ENCODE measurements at regions not wholly inside any gene's neighbourhood (a gene's known extent, or its start where the extent isn't known, plus 50 kb on each side); places are given as distances from the start of the nearest gene placed in this dataset.
"Not testable (repeated sequence)": the region's sequence is repeated elsewhere in the genome, so short reads cannot be mapped to it uniquely, and the experiment has no call there.

DNA sequence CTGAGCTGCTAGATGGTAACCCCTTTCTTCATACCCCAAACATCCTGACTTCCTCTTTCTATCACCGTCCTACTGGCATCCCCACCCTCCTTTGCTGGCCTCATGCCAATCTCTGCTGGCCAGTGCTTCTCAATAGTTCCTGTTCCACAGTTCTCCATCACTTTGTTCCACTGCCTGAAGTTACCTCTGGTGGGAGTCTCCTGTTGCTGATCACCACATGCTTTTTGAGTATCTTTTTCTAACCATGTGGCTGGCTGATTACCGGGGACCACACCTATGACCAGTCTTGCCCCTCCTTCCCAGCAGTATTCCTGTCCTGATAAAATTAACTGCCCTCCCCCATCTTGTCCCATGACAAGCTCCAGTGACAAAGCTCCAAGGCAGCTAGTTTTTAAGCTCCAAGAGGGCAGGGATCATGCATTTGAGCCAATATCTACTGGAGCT is 380.4 kb upstream of the CCL2 start:
- Histone ChIP-seq H3K9me3 (ENCODE audit: control insufficient read depth in 4 of 4, insufficient read depth in 3 of 4, low read length in 3 of 4) (peaks cover 0 to 2% (median 0%) of the 10 kb centered on the region in 4 donors), H3K27ac (ENCODE audit: low read depth in 1 of 2, low read length in 1 of 2) (no peak overlapping the region), H3K27me3 (ENCODE audit: control insufficient read depth in 3 of 3, insufficient read depth in 3 of 3, low read length in 2 of 3) (peaks cover 0 to 8% (median 0%) of the 10 kb centered on the region in 3 donors), H3K4me3 (no peak overlapping the region), H3K36me3 (ENCODE audit: control insufficient read depth in 4 of 4, insufficient read depth in 4 of 4, low read length in 4 of 4) (no peaks in the 10 kb centered on the region), H3K9ac (ENCODE audit: insufficient read depth in 1 of 2, low read length in 2 of 2) (no peak overlapping the region), H3K4me1 (ENCODE audit: control insufficient read depth in 5 of 5, insufficient read depth in 5 of 5, low read length in 5 of 5) (no peaks in the 10 kb centered on the region)
- 40 to 50% methylated on average over 2 of the region's 2 CpGs for WGBS, 2 donors
- TF ChIP-seq, protein P1, sequence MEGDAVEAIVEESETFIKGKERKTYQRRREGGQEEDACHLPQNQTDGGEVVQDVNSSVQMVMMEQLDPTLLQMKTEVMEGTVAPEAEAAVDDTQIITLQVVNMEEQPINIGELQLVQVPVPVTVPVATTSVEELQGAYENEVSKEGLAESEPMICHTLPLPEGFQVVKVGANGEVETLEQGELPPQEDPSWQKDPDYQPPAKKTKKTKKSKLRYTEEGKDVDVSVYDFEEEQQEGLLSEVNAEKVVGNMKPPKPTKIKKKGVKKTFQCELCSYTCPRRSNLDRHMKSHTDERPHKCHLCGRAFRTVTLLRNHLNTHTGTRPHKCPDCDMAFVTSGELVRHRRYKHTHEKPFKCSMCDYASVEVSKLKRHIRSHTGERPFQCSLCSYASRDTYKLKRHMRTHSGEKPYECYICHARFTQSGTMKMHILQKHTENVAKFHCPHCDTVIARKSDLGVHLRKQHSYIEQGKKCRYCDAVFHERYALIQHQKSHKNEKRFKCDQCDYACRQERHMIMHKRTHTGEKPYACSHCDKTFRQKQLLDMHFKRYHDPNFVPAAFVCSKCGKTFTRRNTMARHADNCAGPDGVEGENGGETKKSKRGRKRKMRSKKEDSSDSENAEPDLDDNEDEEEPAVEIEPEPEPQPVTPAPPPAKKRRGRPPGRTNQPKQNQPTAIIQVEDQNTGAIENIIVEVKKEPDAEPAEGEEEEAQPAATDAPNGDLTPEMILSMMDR (IDR thresholded peaks at IDR 0.05; ENCODE audit: control extremely low read depth, extremely low read depth): no peak
- DNase-seq (peak in 2 of 3 donors; percentile 1 to 4), ATAC-seq (ENCODE audit: insufficient read depth, low FRiP score) (no peak)

DNA sequence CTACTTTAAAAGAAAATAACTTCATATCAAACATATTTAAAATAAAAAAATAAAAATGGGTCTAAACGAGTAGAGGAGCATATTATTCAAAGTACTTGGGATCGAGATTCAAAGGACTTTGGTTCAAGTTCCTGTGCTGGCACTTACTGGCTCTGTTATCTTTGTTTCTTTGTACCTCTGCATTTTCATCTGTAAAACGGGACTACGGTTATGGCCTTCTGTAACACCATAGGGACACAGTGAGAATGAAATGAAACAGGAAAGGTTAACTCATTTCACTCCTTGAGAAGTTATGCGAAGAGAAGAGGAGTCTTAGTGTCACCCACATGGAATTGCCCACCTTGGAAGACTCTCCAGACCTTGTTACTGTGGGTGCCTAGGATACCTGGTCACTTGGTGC is 379.1 kb upstream of the CCL2 start:
- peaks cover 0 to 6% (median 0%) of the 10 kb centered on the region in 3 donors for H3K27me3 ChIP-seq (ENCODE audit: control insufficient read depth in 3 of 3, insufficient read depth in 3 of 3, low read length in 2 of 3)
- ATAC-seq (ENCODE audit: insufficient read depth, low FRiP score) (no peak), DNase-seq (no peak)
- peaks cover 0 to 2% (median 0%) of the 10 kb centered on the region in 4 donors for H3K9me3 ChIP-seq (ENCODE audit: control insufficient read depth in 4 of 4, insufficient read depth in 3 of 4, low read length in 3 of 4)
- TF ChIP-seq, protein P1 (IDR thresholded peaks at IDR 0.05; ENCODE audit: control extremely low read depth, extremely low read depth): no peak
- 80 to 86% methylated on average over 5 of the region's 5 CpGs for WGBS, 2 donors
- no peaks in the 10 kb centered on the region for H3K36me3 ChIP-seq (ENCODE audit: control insufficient read depth in 4 of 4, insufficient read depth in 4 of 4, low read length in 4 of 4)
- no peak overlapping the region for H3K27ac ChIP-seq (ENCODE audit: low read depth in 1 of 2, low read length in 1 of 2)
- no peaks in the 10 kb centered on the region for H3K4me1 ChIP-seq (ENCODE audit: control insufficient read depth in 5 of 5, insufficient read depth in 5 of 5, low read length in 5 of 5)
- H3K9ac ChIP-seq (ENCODE audit: insufficient read depth in 1 of 2, low read length in 2 of 2): no peak overlapping the region
- no peak overlapping the region for H3K4me3 ChIP-seq

DNA sequence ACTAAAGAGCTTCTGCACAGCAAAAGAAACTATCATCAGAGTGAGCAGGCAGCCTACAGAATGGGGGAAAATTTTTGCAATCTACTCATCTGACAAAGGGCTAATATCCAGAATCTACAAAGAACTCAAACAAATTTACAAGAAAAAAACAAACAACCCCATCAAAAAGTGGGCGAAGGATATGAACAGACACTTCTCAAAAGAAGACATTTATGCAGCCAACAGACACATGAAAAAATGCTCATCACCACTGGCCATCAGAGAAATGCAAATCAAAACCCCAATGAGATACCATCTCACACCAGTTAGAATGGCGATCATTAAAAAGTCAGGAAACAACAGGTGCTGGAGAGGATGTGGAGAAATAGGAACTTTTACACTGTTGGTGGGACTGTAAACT is 372.8 kb upstream of the CCL2 start:
- H3K4me3 ChIP-seq; H3K9me3 ChIP-seq (ENCODE audit: control insufficient read depth in 4 of 4, insufficient read depth in 3 of 4, low read length in 3 of 4); H3K4me1 ChIP-seq (ENCODE audit: control insufficient read depth in 5 of 5, insufficient read depth in 5 of 5, low read length in 5 of 5); ATAC-seq (ENCODE audit: insufficient read depth, low FRiP score); H3K27ac ChIP-seq (ENCODE audit: low read depth in 1 of 2, low read length in 1 of 2); H3K27me3 ChIP-seq (ENCODE audit: control insufficient read depth in 3 of 3, insufficient read depth in 3 of 3, low read length in 2 of 3); DNase-seq; H3K9ac ChIP-seq (ENCODE audit: insufficient read depth in 1 of 2, low read length in 2 of 2); H3K36me3 ChIP-seq (ENCODE audit: control insufficient read depth in 4 of 4, insufficient read depth in 4 of 4, low read length in 4 of 4): not testable (repeated sequence)
- WGBS, 2 donors: 78 to 94% methylated on average over 1 of the region's 2 CpGs

DNA sequence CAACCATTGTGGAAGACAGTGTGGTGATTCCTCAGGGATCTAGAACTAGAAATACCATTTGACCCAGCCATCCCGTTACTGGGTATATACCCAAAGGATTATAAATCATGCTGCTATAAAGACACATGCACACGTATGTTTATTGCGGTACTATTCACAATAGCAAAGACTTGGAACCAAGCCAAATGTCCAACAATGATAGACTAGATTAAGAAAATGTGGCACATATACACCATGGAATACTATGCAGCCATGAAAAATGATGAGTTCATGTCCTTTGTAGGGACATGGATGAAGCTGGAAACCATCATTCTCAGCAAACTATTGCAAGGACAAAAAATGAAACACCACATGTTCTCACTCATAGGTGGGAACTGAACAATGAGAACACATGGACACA is 372.4 kb upstream of the CCL2 start:
- not testable (repeated sequence) for H3K9me3 ChIP-seq (ENCODE audit: control insufficient read depth in 4 of 4, insufficient read depth in 3 of 4, low read length in 3 of 4); H3K27me3 ChIP-seq (ENCODE audit: control insufficient read depth in 3 of 3, insufficient read depth in 3 of 3, low read length in 2 of 3); ATAC-seq (ENCODE audit: insufficient read depth, low FRiP score); H3K9ac ChIP-seq (ENCODE audit: insufficient read depth in 1 of 2, low read length in 2 of 2); H3K27ac ChIP-seq (ENCODE audit: low read depth in 1 of 2, low read length in 1 of 2); DNase-seq; H3K4me3 ChIP-seq; H3K36me3 ChIP-seq (ENCODE audit: control insufficient read depth in 4 of 4, insufficient read depth in 4 of 4, low read length in 4 of 4); H3K4me1 ChIP-seq (ENCODE audit: control insufficient read depth in 5 of 5, insufficient read depth in 5 of 5, low read length in 5 of 5)
- 79 to 89% methylated on average over 1 to 3 of the region's 3 CpGs for WGBS, 2 donors

DNA sequence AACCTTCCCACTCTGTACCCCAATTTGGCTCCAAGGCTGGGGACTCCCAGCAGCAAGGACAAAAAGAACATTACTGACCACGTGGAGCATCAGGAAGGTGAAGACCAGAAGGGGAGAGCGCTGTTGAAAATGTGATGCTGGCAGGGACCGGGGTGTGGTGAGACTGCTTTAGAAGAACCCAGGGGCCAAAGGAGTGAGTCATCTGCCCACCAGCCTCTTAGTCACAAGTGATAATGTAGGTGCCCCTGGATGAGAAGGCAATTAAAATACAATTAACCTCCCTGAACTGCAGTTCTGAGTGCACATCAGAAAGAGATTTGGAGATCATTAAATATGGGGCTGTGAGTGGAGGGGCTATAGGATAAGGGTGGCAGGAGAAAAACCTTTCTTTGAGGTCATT is 366.6 kb upstream of the CCL2 start:
- Histone ChIP-seq H3K27me3 (ENCODE audit: control insufficient read depth in 3 of 3, insufficient read depth in 3 of 3, low read length in 2 of 3) (peaks cover 0 to 2% (median 0%) of the 10 kb centered on the region in 3 donors), H3K4me1 (ENCODE audit: control insufficient read depth in 5 of 5, insufficient read depth in 5 of 5, low read length in 5 of 5) (no peaks in the 10 kb centered on the region), H3K27ac (ENCODE audit: low read depth in 1 of 2, low read length in 1 of 2) (no peak overlapping the region), H3K36me3 (ENCODE audit: control insufficient read depth in 4 of 4, insufficient read depth in 4 of 4, low read length in 4 of 4) (no peaks in the 10 kb centered on the region), H3K9ac (ENCODE audit: insufficient read depth in 1 of 2, low read length in 2 of 2) (no peak overlapping the region), H3K4me3 (no peak overlapping the region), H3K9me3 (ENCODE audit: control insufficient read depth in 4 of 4, insufficient read depth in 3 of 4, low read length in 3 of 4) (no peaks in the 10 kb centered on the region)
- DNase-seq (no peak), ATAC-seq (ENCODE audit: insufficient read depth, low FRiP score) (no peak)
- WGBS, 2 donors: 68 to 75% methylated on average over 3 of the region's 3 CpGs
- TF ChIP-seq, protein P1 (IDR thresholded peaks at IDR 0.05; ENCODE audit: control extremely low read depth, extremely low read depth): no peak

Data from lung (tissue), 11 donors.